H54 (cell line): ENCODE measurements at regions not wholly inside any gene's neighbourhood (a gene's known extent, or its start where the extent isn't known, plus 50 kb on each side); places are given as distances from the start of the nearest gene placed in this dataset.
"Not testable (repeated sequence)": the region's sequence is repeated elsewhere in the genome, so short reads cannot be mapped to it uniquely, and the experiment has no call there.

Experiments
- DNase-seq: peaks from one replicate; pipeline ENCODE4 v3.0.0; 2011; ENCODE audit warnings: low spot score, mixed read lengths; ENCODE audit not compliant: insufficient read length
- FAIRE-seq: peaks from 3 replicates; lab custom pipeline; 2011; peaks lifted over from hg19 to GRCh38; lab: Jason Lieb, UNC
- POLR2A ChIP-seq: IDR thresholded peaks from 2 replicates; pipeline ENCODE4 v1.6.1; 2011; ENCODE audit warnings: low read depth, mild to moderate bottlenecking, low read length

- FAIRE-seq (peak; percentile 97), DNase-seq (peak; percentile 23)
- TF ChIP-seq POLR2A = no peak
Observed at GRCh38 chr7:81469869-81470723, 299.8 kb downstream of the HGF start.

GRCh38 chr7:81469153-81469868, 300.5 kb downstream of the HGF start:
- no peak for TF ChIP-seq POLR2A
- FAIRE-seq (no peak), DNase-seq (no peak)

GRCh38 chr7:81468526-81468925, 301.3 kb downstream of the HGF start:
- FAIRE-seq (no peak), DNase-seq (no peak)
- TF ChIP-seq POLR2A = no peak

- no peak for FAIRE-seq
- DNase-seq = no peak
- TF ChIP-seq POLR2A = no peak
Observed at GRCh38 chr7:81467964-81468363, 301.9 kb downstream of the HGF start.

GRCh38 chr7:81462672-81463071, 307.2 kb downstream of the HGF start:
- peak; percentile 15 for FAIRE-seq
- no peak for TF ChIP-seq POLR2A
- no peak for DNase-seq

GRCh38 chr7:81460250-81461045, 309.4 kb downstream of the HGF start:
- no peak for FAIRE-seq
- TF ChIP-seq POLR2A = no peak

GRCh38 chr7:81459485-81459884, 310.4 kb downstream of the HGF start:
- FAIRE-seq = no peak
- TF ChIP-seq POLR2A = no peak
- no peak for DNase-seq

More at GRCh38 chr7:81460250-81461045, 309.4 kb downstream of the HGF start:
- no peak for DNase-seq

GRCh38 chr7:81457852-81458522, 311.9 kb downstream of the HGF start:
- DNase-seq (no peak), FAIRE-seq (no peak)
- TF ChIP-seq POLR2A = no peak

GRCh38 chr7:81453770-81454169, 316.1 kb downstream of the HGF start:
- not testable (repeated sequence) for FAIRE-seq, DNase-seq

- FAIRE-seq (no peak), DNase-seq (no peak)
- no peak for TF ChIP-seq POLR2A
Observed at GRCh38 chr7:81449105-81449504, 320.7 kb downstream of the HGF start.

GRCh38 chr7:81447351-81447952, 322.4 kb downstream of the HGF start:
- FAIRE-seq = peak; percentile 97
- TF ChIP-seq POLR2A = no peak
- no peak for DNase-seq

GRCh38 chr7:81446212-81446611, 323.6 kb downstream of the HGF start:
- DNase-seq (no peak), FAIRE-seq (no peak)
- no peak for TF ChIP-seq POLR2A

GRCh38 chr7:81445462-81445861, 324.4 kb downstream of the HGF start:
- no peak for DNase-seq
- FAIRE-seq = no peak
- no peak for TF ChIP-seq POLR2A
